ENCODE measurements at regions not wholly inside any gene's neighbourhood (a gene's known extent, or its start where the extent isn't known, plus 50 kb on each side); places are given as distances from the start of the nearest gene placed in this dataset.

DNA sequence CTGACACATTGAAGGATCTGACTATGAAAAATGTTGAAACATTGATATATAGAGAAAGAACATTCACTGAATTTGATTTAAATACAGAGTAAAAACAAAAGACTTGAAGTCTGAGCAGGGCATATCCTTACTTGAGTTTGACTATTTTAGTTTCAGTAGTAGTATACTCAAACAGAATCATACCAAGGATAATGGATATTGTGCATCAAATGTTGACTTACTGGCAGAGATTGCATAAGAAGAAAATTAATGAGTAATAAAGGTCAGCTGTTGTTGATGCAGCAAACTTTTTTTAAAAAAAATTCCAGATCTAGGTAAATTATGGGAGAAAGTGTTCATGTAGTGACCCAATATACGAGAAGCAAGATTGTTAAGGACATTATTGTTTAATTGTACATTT is 94.5 kb upstream of the APOOL start:
- H3K4me3 ChIP-seq (ENCODE audit: low read depth, low read length) = no peak overlapping the region
- DNase-seq (ENCODE audit: low read depth) = no peak
- TF ChIP-seq CTCF (IDR thresholded peaks at IDR 0.05; ENCODE audit: insufficient read depth, low read length) = no peak

DNA sequence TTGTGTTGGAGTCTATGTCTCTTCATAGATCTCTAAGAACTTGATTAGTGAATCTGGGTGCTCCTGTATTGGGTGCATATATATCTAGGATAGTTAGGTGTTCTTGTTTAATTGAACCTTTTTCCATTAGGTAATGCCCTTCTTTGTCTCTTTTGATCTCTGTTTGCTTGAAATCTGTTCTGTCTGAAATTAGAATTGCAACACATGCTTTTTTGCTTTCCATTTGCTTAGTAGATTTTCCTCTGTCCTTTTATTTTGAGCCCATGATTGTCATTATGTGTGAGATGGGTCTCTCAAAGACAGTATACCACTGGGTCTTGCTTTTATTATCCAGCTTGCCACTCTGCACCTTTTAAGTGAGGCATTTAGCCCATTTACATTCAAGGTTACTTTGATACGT is 79.1 kb upstream of the APOOL start:
- no peak for DNase-seq (ENCODE audit: low read depth)
- H3K4me3 ChIP-seq (ENCODE audit: low read depth, low read length) = no peak overlapping the region
- TF ChIP-seq CTCF (IDR thresholded peaks at IDR 0.05; ENCODE audit: insufficient read depth, low read length) = no peak

DNA sequence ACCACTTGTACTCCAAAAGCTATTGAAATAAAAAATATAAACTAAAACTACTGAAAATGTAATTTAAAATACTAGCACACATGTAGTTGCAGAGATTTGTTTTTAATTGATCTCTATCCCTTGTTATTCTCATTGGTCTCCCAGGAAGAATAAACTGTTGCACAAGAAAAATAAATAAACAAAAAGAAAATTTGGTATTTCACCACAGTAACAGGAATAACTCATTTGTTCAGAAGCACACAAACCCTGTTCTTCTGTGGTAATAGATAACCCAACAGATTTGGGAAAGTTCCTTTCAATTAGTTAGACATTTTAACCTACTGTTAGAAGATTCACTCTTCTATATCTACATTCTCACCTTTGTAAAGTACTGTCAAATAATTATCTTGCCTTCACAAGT is 70.9 kb upstream of the APOOL start:
- DNase-seq (ENCODE audit: low read depth) = no peak
- no peak overlapping the region for H3K4me3 ChIP-seq (ENCODE audit: low read depth, low read length)
- no peak for TF ChIP-seq CTCF (IDR thresholded peaks at IDR 0.05; ENCODE audit: insufficient read depth, low read length)

DNA sequence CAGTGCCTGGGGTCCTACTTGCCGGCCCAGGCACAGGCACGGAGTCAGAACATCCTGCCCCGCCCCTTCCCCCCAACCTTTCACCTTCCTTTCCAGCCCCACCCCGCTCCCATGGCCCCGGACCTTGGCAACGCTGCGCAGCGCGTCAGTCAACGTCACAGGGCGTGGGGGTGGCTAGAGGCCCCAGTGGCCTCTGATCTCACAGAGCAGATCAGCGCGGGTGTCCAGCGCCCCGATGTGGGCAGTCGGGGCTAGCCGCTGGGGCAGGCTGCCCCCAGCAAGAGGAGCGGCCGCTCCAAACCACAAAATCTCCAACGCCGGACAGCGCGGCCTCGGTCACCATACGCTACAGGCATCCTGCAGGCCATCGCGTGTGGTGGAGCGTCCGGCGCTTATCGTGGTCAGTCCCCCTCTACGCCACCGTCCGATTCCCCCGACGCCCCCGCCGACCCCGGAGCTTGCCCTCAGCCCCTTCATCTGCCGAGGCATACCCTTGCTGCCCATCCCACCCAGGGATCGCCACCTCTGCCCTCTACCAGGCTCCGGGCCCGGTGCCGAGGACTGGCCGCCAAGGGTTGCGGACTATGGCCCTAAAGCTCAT is 69.6 kb upstream of the APOOL start:
- no peak for TF ChIP-seq CTCF (IDR thresholded peaks at IDR 0.05; ENCODE audit: insufficient read depth, low read length)
- DNase-seq (ENCODE audit: low read depth) = no peak
- no peak overlapping the region for H3K4me3 ChIP-seq (ENCODE audit: low read depth, low read length)

Measured in fibroblast of the aortic adventitia (primary cell).